ENCODE measurements at regions not wholly inside any gene's neighbourhood (a gene's known extent, or its start where the extent isn't known, plus 50 kb on each side); places are given as distances from the start of the nearest gene placed in this dataset.

GRCh38 chr1:23614032-23614660 is 54.8 kb upstream of the ID3 start:
- no peak overlapping the region for H3K27ac ChIP-seq (ENCODE audit: low read length)
- intact Hi-C loops (cut with DNase I), result no loop called here
- WGBS, result 94% methylated on average over 8 of the region's 8 CpGs

GRCh38 chr1:23613191-23614031 is 54.1 kb upstream of the ID3 start:
- no peaks in the 10 kb centered on the region for H3K27me3 ChIP-seq (ENCODE audit: control insufficient read depth, insufficient read depth)
- H3K4me1 ChIP-seq (ENCODE audit: control insufficient read depth, insufficient read depth, low read length), result no peaks in the 10 kb centered on the region
- no peak overlapping the region for H3K27ac ChIP-seq (ENCODE audit: low read length)
- 66% methylated on average over 12 of the region's 12 CpGs for WGBS
- intact Hi-C loops (cut with DNase I), result no loop called here
- no peaks in the 10 kb centered on the region for H3K9me3 ChIP-seq (ENCODE audit: control insufficient read depth, low read length)
- DNase-seq (no peak), ATAC-seq (no peak)
- H3K4me3 ChIP-seq (ENCODE audit: low read length), result no peak overlapping the region

More at GRCh38 chr1:23614032-23614660, 54.8 kb upstream of the ID3 start:
- DNase-seq (no peak), ATAC-seq (no peak)
- Histone ChIP-seq H3K4me3 (ENCODE audit: low read length) (no peak overlapping the region), H3K27me3 (ENCODE audit: control insufficient read depth, insufficient read depth) (no peaks in the 10 kb centered on the region), H3K4me1 (ENCODE audit: control insufficient read depth, insufficient read depth, low read length) (peaks cover 1% of the 10 kb centered on the region), H3K9me3 (ENCODE audit: control insufficient read depth, low read length) (no peaks in the 10 kb centered on the region)

GRCh38 chr1:23611601-23612327 is 52.5 kb upstream of the ID3 start:
- 71% methylated on average over 4 of the region's 4 CpGs for WGBS
- ATAC-seq, result no peak
- no peaks in the 10 kb centered on the region for H3K9me3 ChIP-seq (ENCODE audit: control insufficient read depth, low read length)
- intact Hi-C loops (cut with DNase I), result no loop called here
- H3K4me1 ChIP-seq (ENCODE audit: control insufficient read depth, insufficient read depth, low read length), result no peaks in the 10 kb centered on the region
- H3K27me3 ChIP-seq (ENCODE audit: control insufficient read depth, insufficient read depth), result no peaks in the 10 kb centered on the region
- DNase-seq, result no peak
- H3K4me3 ChIP-seq (ENCODE audit: low read length), result no peak overlapping the region
- H3K27ac ChIP-seq (ENCODE audit: low read length), result no peak overlapping the region

GRCh38 chr1:23610677-23611076 is 51.4 kb upstream of the ID3 start:
- H3K4me1 ChIP-seq (ENCODE audit: control insufficient read depth, insufficient read depth, low read length), result no peaks in the 10 kb centered on the region
- no peaks in the 10 kb centered on the region for H3K27me3 ChIP-seq (ENCODE audit: control insufficient read depth, insufficient read depth)
- ATAC-seq (no peak), DNase-seq (no peak)
- no peak overlapping the region for H3K27ac ChIP-seq (ENCODE audit: low read length)
- 90% methylated on average over 1 of the region's 1 CpG for WGBS
- no peaks in the 10 kb centered on the region for H3K9me3 ChIP-seq (ENCODE audit: control insufficient read depth, low read length)
- no peak overlapping the region for H3K4me3 ChIP-seq (ENCODE audit: low read length)
- intact Hi-C loops (cut with DNase I), result no loop called here

GRCh38 chr1:23609971-23610370 is 50.7 kb upstream of the ID3 start:
- H3K27ac ChIP-seq (ENCODE audit: low read length), result no peak overlapping the region
- intact Hi-C loops (cut with DNase I), result no loop called here

More at GRCh38 chr1:23609971-23610370, 50.7 kb upstream of the ID3 start:
- no peak for DNase-seq
- Histone ChIP-seq H3K4me1 (ENCODE audit: control insufficient read depth, insufficient read depth, low read length) (no peaks in the 10 kb centered on the region), H3K9me3 (ENCODE audit: control insufficient read depth, low read length) (no peaks in the 10 kb centered on the region), H3K4me3 (ENCODE audit: low read length) (no peak overlapping the region), H3K27me3 (ENCODE audit: control insufficient read depth, insufficient read depth) (no peaks in the 10 kb centered on the region)
- WGBS, result 93% methylated on average over 5 of the region's 5 CpGs
- no peak for ATAC-seq

Data from right cardiac atrium (tissue), 5 donors.